HG03442 (cell line): ENCODE measurements at regions not wholly inside any gene's neighbourhood (a gene's known extent, or its start where the extent isn't known, plus 50 kb on each side); places are given as distances from the start of the nearest gene placed in this dataset.
"Not testable (repeated sequence)": the region's sequence is repeated elsewhere in the genome, so short reads cannot be mapped to it uniquely, and the experiment has no call there.

Experiments
- ATAC-seq: cut with Tn5 transposase; IDR thresholded peaks from one replicate; pipeline ENCODE4 v1.9.1; 2021; ENCODE audit warnings: mild to moderate bottlenecking, moderate library complexity; ENCODE audit not compliant: unreplicated experiment

DNA sequence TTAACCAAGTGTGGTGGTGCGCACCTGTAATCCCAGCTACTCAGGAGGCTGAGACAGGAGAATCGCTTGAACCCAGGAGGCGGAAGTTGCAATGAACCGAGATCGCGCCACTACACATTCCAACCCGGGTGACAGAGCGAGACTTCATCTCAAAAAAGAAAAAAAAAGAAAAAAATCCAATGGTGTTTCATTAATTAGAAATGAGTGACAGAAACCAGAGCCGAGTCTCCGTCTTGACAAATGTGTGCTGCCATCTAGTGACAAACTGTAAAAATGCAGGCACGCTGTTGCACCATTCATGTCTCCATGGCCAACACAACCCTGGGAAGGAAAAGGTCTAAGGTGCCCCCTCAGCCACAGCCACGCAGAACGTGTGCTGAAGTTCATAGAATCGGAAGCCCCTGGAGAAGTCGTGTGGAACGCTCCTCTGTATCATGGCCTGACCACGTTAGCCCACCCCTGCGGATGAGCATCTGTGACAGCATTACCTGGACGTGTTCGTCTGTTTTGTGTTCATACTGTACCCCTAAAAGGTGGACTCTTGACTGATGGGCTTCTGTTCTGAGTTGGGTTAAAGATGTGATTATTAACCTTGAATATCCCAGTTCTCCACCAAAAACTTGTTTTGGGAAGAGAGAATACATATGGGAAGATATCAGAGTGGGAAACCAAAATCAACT, 94.9 kb downstream of the LYZL2 start:
- no peak for ATAC-seq

DNA sequence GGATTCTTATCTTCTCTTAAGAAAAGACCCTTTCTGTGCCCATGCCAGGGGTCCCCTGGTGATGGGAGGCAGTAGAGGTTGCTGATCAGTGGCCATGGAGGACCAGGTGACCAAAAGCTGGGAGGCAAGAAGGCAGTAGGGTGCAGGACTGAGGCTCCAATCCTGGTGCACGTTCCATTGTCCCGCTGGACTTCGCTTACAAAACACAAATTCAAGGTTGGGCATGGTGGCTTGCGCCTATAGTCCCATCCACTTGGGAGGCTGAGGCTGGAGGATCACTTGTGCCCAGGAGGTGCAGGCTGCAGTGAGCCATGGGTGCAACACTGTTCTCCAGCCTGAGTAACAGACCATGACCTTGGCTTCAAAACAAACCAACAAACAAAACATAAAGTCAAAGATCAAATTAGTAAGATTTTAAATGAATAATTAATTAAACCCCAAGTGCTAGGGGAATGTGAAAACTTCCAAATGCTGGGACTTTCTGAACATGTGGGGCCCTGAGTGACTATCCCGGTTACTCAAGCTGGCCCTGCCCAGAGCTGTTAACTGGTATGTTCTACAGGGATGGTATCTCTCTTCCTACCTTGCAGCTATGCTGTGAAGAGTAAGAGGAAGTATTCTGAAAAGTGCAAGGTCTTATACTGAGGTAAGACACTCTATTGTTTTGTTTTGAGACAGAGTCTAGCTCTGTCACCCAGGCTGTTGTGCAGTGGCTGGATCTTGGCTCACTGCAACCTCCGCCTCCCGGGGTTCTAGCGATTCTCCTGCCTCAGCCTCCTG, 97.6 kb downstream of the LYZL2 start:
- no peak for ATAC-seq

DNA sequence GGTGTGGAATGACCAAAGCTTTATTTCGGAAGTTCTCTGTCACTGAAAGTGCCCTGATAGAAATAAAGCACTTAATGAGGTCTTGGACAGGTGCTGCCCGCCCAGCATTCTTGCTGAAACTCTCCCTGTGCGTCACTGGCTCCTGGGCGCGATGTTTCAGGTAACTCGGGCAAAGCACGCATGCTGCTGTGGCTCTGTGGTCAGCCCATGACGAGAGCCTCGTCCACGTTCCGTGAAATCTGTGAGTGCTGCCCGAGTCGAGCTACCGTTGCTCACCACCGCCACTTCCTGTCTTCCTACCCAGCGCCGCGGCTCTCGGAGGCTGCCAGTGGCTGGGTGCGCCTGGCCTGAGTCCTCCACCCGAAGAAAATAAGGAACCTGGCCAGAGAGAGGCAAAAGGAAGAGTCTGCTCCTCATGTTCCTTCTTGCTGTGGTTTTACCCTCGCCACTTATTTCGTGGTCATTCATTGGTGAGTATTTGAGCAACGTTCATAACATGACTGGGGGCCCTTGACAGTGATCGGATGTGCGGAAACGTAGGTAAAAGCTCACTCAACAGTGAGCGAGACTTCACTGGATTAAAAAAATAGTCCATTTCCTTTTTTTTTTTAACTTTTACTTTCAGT, 95.5 kb downstream of the MAP3K8 start:
- ATAC-seq: peak; percentile 66

DNA sequence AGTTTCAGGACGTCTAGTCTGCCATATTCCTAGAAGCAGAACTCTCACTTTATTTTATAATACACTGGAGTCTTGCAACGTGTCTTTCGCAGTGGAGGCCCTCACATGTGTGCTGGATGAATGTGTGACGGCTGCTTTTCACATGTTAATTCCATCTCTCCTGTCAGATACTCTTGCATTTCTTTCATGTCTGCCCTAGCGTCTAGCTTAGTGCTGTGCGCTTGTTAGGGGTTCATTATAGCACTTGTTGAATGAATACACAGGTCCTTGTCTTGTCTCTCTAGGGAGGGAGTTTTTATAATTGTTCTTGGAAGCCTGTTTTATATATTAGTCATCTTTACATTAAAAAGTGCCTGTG, 94.4 kb downstream of the MAP3K8 start:
- ATAC-seq: no peak

DNA sequence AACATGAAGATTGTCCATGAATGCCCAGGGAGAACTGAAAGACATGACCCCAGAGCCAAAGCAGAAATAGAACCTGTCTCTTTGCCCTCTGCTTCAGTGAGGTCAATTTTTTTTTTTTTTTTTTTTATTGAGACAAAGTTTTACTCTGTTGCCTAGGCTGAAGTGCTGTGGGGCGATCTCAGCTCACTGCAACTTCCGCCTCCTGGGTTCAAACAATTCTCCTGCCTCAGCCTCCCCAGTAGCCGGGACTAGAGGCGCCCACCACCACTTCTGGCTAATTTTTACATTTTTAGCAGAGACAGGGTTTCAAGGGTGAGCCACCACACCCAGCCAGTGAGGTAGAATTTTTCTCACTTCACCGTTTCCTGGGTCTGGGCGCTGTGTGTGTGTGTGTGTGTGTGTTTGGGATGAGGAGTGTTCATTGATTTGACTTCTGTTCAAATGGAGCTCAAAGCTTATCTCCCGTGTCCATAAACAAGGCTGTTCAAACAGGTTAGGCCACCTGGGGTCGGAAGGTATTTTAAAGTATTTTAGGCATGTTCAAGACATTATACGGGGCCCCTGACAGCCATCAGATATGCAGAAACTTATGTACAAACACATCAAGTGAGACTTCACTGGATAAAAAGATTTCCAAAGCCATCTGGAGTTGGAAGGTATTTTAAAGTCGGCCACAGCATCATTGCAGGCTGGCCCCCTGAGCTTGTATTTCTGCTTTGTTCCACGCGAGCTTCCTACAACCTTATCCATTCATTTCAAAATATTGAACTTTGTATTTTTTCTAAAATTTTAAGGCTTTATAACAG, 93.8 kb downstream of the MAP3K8 start:
- no peak for ATAC-seq

DNA sequence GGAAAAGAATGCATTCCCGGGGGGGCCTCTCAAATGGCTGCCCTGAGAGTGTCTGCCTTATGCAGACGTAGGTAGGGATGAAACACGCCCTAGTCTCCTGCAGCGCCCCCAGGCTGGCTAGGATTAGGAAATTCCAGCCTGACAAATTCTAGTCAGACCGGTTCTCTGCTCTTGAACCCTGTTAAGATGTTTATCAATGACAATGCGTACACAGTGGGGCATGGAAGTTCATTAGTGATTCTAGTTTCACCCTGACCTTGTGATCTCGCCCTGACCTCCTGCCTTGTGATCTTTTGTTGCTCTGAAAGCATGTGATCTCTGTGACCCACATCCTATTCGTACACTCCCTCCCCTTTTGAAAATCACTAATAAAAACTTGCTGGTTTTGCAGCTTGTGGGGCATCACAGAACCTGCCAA, 88.7 kb downstream of the MAP3K8 start:
- ATAC-seq: not testable (repeated sequence)

DNA sequence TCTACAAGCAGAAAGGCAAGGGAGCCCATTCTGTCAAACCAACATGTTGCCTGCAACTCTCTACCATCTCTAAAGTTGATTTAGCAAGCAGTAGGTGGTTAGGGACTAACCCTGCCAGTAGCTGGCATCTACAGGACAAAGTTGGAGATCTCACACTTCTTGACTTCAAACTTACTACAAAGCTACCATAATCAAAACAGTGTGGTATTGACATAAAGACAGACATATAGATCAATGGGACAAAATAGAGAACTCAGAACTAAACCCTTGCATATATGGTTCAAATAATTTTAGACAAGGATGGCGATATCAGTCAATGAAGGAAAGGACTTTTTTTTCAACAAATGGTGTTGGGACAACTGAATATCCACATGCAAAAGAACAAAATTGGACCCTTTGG, 84.9 kb downstream of the MAP3K8 start:
- no peak for ATAC-seq
